WTC11 (cell line): ENCODE measurements at regions not wholly inside any gene's neighbourhood (a gene's known extent, or its start where the extent isn't known, plus 50 kb on each side); places are given as distances from the start of the nearest gene placed in this dataset.
"Not testable (repeated sequence)": the region's sequence is repeated elsewhere in the genome, so short reads cannot be mapped to it uniquely, and the experiment has no call there.

ENCODE experiments used
- ATAC-seq: fragments of 200-7000 bp; cut with Tn5 transposase; 2 replicates; pipeline ENCODE4 v1.10.0; 2021; ENCODE audit warnings: mild to moderate bottlenecking, moderate library complexity
- CTCF ChIA-PET: fragments of 300-600 bp; sonication (Branson Sonifier 250); formaldehyde crosslinking; loops from one replicate; lab custom pipeline; 2021; ENCODE audit warnings: antibody characterized with exemption; lab: Charles Lee
- POLR2A ChIA-PET: fragments of 350-600 bp; sonication (Branson Sonifier 250); formaldehyde crosslinking; loops from one replicate; lab custom pipeline; 2021; ENCODE audit warnings: antibody characterized with exemption; lab: Charles Lee
- DNase-seq: peaks from one replicate; pipeline ENCODE4 v3.0.0; 2021; ENCODE audit warnings: low spot score
- H3K27ac Mint-ChIP-seq: 2 replicates; pipeline ENCODE4 v1.8.0; 2021; ENCODE audit warnings: mixed read lengths
- H3K27me3 Mint-ChIP-seq: 2 replicates; pipeline ENCODE4 v1.8.0; 2021; ENCODE audit warnings: low read depth, mild to moderate bottlenecking, moderate library complexity, mixed read lengths
- H3K36me3 Mint-ChIP-seq: 2 replicates; pipeline ENCODE4 v1.8.0; 2021; ENCODE audit warnings: mixed read lengths
- H3K4me1 Mint-ChIP-seq: 2 replicates; pipeline ENCODE4 v1.8.0; 2022; ENCODE audit warnings: mixed read lengths
- H3K4me3 Mint-ChIP-seq: 2 replicates; pipeline ENCODE4 v1.8.0; 2021; ENCODE audit warnings: mild to moderate bottlenecking, moderate library complexity, mixed read lengths
- H3K9me3 Mint-ChIP-seq: 2 replicates; pipeline ENCODE4 v1.8.0; 2021; ENCODE audit warnings: mixed read lengths
- ETV6 ChIP-seq: sonication (generic); formaldehyde crosslinking; IDR thresholded peaks from 2 replicates; pipeline ENCODE4 v1.8.1; 2022; ENCODE audit warnings: mild to moderate bottlenecking, missing genetic modification reagents
- GRHL2 ChIP-seq: fragments of 250-450 bp; sonication (Bioruptor Pico); IDR thresholded peaks from 2 replicates; pipeline ENCODE4 v1.8.0; 2022; ENCODE audit warnings: mild to moderate bottlenecking, moderate library complexity; ENCODE audit not compliant: insufficient replicate concordance, severe bottlenecking
- GTF2I ChIP-seq: fragments of 250-450 bp; sonication (Bioruptor Pico); conservative IDR thresholded peaks from 2 replicates; pipeline ENCODE4 v1.4.0; 2021; ENCODE audit warnings: mild to moderate bottlenecking
- HMGA2 ChIP-seq: fragments of 250-450 bp; sonication (Bioruptor Pico); IDR thresholded peaks from 2 replicates; pipeline ENCODE4 v1.4.0; 2021; ENCODE audit warnings: mild to moderate bottlenecking, moderate library complexity
- KAT7 ChIP-seq: sonication (generic); formaldehyde crosslinking; IDR thresholded peaks from 2 replicates; pipeline ENCODE4 v1.8.1; 2023; ENCODE audit warnings: missing genetic modification reagents, mild to moderate bottlenecking, borderline replicate concordance
- MYBL2 ChIP-seq: sonication (generic); formaldehyde crosslinking; IDR thresholded peaks from 2 replicates; pipeline ENCODE4 v1.8.1; 2023; ENCODE audit warnings: mild to moderate bottlenecking, moderate library complexity, missing genetic modification reagents
- NFATC4 ChIP-seq: fragments of 250-450 bp; sonication (Bioruptor Pico); IDR thresholded peaks from 2 replicates; pipeline ENCODE4 v1.9.0; 2021; ENCODE audit warnings: mild to moderate bottlenecking
- PRRX2 ChIP-seq: fragments of 250-450 bp; sonication (Bioruptor Pico); IDR thresholded peaks from 2 replicates; pipeline ENCODE4 v1.8.0; 2021; ENCODE audit warnings: mild to moderate bottlenecking
- SMAD3 ChIP-seq: sonication (generic); formaldehyde crosslinking; IDR thresholded peaks from 2 replicates; pipeline ENCODE4 v1.8.0; 2022; ENCODE audit warnings: missing genetic modification reagents, mild to moderate bottlenecking, borderline replicate concordance
- SOX15 ChIP-seq: fragments of 250-450 bp; sonication (Bioruptor Pico); IDR thresholded peaks from 2 replicates; pipeline ENCODE4 v1.9.0; 2021; ENCODE audit warnings: mild to moderate bottlenecking
- TEAD4 ChIP-seq: sonication (generic); formaldehyde crosslinking; IDR thresholded peaks from 2 replicates; pipeline ENCODE4 v1.8.0; 2022; ENCODE audit warnings: mild to moderate bottlenecking, missing genetic modification reagents
- ZBTB21 ChIP-seq: sonication (generic); formaldehyde crosslinking; IDR thresholded peaks from 2 replicates; pipeline ENCODE4 v1.8.1; 2023; ENCODE audit warnings: mild to moderate bottlenecking, missing genetic modification reagents, borderline replicate concordance
- ZNF317 ChIP-seq: sonication (generic); formaldehyde crosslinking; IDR thresholded peaks from 2 replicates; pipeline ENCODE4 v1.8.1; 2023; ENCODE audit warnings: low read depth, mild to moderate bottlenecking, moderate library complexity, missing genetic modification reagents, borderline replicate concordance
- TF ChIP-seq, protein P1 (sequence below): sonication (generic); formaldehyde crosslinking; IDR thresholded peaks from 2 replicates; pipeline ENCODE4 v1.8.0; 2023; ENCODE audit warnings: mild to moderate bottlenecking, missing genetic modification reagents
- TF ChIP-seq, protein P2 (sequence below): sonication (generic); formaldehyde crosslinking; IDR thresholded peaks from 2 replicates; pipeline ENCODE4 v1.8.1; 2022; ENCODE audit warnings: missing genetic modification reagents, borderline replicate concordance
- TF ChIP-seq, protein P3 (sequence below): sonication (generic); formaldehyde crosslinking; IDR thresholded peaks from 2 replicates; pipeline ENCODE4 v1.8.0; 2023; ENCODE audit warnings: missing genetic modification reagents
- TF ChIP-seq, protein P4 (sequence below): fragments of 200-600 bp; IDR thresholded peaks from 2 replicates; pipeline ENCODE4 v1.8.0; 2022; ENCODE audit warnings: antibody characterized with exemption

DNA sequence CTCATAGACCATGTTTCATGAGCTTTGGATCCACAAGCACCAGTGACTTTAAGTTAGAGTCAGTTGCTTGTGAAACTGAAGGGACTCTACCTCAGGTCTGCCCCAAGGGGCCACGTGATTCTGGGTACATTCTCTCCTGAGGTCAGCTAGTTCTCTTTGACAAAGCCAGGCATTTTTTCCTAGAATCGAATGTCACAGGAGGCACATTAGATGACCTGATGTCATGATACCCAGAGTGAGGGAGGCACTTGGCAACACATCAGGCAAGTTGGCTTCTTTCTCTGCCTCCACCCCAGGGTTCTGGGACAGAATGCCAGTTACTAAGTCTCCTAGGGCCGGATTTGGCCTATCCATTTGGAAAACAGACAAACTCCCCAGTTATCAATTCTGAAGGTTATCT is 93.0 kb downstream of the APIP start:
- POLR2A ChIA-PET: no interaction called here
- H3K9me3 Mint-ChIP-seq: peaks cover 17% of the 10 kb centered on the region
- TF ChIP-seq NFATC4 (CRISPR knock-in tag) (no peak), TEAD4 (CRISPR knock-in tag) (no peak), ZNF317 (no peak), KAT7 (CRISPR knock-in tag) (no peak), SMAD3 (CRISPR knock-in tag) (no peak), ZBTB21 (CRISPR knock-in tag) (no peak), GRHL2 (CRISPR knock-in tag) (no peak), GTF2I (CRISPR knock-in tag) (no peak), ETV6 (no peak), HMGA2 (CRISPR knock-in tag) (no peak)
- TF ChIP-seq, protein P1, sequence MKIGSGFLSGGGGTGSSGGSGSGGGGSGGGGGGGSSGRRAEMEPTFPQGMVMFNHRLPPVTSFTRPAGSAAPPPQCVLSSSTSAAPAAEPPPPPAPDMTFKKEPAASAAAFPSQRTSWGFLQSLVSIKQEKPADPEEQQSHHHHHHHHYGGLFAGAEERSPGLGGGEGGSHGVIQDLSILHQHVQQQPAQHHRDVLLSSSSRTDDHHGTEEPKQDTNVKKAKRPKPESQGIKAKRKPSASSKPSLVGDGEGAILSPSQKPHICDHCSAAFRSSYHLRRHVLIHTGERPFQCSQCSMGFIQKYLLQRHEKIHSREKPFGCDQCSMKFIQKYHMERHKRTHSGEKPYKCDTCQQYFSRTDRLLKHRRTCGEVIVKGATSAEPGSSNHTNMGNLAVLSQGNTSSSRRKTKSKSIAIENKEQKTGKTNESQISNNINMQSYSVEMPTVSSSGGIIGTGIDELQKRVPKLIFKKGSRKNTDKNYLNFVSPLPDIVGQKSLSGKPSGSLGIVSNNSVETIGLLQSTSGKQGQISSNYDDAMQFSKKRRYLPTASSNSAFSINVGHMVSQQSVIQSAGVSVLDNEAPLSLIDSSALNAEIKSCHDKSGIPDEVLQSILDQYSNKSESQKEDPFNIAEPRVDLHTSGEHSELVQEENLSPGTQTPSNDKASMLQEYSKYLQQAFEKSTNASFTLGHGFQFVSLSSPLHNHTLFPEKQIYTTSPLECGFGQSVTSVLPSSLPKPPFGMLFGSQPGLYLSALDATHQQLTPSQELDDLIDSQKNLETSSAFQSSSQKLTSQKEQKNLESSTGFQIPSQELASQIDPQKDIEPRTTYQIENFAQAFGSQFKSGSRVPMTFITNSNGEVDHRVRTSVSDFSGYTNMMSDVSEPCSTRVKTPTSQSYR: no peak
- TF ChIP-seq, protein P2, sequence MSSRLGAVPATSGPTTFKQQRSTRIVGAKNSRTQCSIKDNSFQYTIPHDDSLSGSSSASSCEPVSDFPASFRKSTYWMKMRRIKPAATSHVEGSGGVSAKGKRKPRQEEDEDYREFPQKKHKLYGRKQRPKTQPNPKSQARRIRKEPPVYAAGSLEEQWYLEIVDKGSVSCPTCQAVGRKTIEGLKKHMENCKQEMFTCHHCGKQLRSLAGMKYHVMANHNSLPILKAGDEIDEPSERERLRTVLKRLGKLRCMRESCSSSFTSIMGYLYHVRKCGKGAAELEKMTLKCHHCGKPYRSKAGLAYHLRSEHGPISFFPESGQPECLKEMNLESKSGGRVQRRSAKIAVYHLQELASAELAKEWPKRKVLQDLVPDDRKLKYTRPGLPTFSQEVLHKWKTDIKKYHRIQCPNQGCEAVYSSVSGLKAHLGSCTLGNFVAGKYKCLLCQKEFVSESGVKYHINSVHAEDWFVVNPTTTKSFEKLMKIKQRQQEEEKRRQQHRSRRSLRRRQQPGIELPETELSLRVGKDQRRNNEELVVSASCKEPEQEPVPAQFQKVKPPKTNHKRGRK (CRISPR knock-in tag): no peak
- TF ChIP-seq, protein P3, sequence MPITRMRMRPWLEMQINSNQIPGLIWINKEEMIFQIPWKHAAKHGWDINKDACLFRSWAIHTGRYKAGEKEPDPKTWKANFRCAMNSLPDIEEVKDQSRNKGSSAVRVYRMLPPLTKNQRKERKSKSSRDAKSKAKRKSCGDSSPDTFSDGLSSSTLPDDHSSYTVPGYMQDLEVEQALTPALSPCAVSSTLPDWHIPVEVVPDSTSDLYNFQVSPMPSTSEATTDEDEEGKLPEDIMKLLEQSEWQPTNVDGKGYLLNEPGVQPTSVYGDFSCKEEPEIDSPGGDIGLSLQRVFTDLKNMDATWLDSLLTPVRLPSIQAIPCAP (CRISPR knock-in tag): no peak
- TF ChIP-seq, protein P4, sequence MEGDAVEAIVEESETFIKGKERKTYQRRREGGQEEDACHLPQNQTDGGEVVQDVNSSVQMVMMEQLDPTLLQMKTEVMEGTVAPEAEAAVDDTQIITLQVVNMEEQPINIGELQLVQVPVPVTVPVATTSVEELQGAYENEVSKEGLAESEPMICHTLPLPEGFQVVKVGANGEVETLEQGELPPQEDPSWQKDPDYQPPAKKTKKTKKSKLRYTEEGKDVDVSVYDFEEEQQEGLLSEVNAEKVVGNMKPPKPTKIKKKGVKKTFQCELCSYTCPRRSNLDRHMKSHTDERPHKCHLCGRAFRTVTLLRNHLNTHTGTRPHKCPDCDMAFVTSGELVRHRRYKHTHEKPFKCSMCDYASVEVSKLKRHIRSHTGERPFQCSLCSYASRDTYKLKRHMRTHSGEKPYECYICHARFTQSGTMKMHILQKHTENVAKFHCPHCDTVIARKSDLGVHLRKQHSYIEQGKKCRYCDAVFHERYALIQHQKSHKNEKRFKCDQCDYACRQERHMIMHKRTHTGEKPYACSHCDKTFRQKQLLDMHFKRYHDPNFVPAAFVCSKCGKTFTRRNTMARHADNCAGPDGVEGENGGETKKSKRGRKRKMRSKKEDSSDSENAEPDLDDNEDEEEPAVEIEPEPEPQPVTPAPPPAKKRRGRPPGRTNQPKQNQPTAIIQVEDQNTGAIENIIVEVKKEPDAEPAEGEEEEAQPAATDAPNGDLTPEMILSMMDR: no peak
- H3K4me1 Mint-ChIP-seq: peaks cover 18% of the 10 kb centered on the region
- CTCF ChIA-PET: no interaction called here
- H3K27me3 Mint-ChIP-seq: no peaks in the 10 kb centered on the region
- ATAC-seq: no peak
- no peak overlapping the region for H3K27ac Mint-ChIP-seq
- DNase-seq: no peak
- peaks cover 15% of the 10 kb centered on the region for H3K36me3 Mint-ChIP-seq
- no peak overlapping the region for H3K4me3 Mint-ChIP-seq

DNA sequence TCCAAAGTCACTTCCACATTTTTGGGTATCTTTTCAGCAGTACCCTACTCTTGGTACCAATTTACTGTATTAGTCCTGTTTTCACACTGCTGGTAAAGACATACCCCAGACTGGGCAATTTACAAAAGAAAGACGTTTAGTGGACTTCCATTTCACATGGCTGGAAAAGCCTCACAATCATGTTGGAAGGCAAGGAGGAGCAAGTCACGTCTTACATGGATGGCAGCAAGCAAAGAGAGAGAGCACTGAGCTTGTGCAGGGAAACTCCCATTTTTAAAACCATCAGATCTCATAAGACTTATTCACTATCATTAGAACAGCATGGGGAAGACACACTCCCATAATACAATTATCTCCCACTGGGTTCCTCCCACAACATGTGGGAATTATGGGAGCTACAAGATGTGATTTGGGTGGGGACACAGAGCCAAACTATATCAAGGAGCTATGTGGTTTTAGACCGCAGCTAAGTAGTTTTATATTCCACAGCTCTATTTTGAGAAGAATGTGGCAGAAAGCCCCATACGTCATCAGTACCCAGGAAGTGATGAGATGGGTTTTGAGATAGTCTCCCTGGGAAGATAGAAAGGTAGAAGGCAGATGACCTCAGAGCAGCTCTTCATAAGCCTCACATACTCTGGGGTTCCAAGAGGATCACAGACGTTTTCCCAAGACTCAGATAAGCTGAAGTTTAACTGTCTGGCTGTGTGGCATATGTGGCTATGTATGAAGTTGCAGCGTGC is 96.3 kb downstream of the APIP start:
- no peak overlapping the region for H3K27ac Mint-ChIP-seq
- ChIA-PET CTCF (no interaction called here), POLR2A (no interaction called here)
- H3K4me3 Mint-ChIP-seq: no peak overlapping the region
- DNase-seq (no peak), ATAC-seq (no peak)
- no peaks in the 10 kb centered on the region for H3K27me3 Mint-ChIP-seq
- no peak for TF ChIP-seq SOX15 (CRISPR knock-in tag)
- TF ChIP-seq PRRX2 (CRISPR knock-in tag): no peak
- TF ChIP-seq MYBL2 (CRISPR knock-in tag): no peak
- H3K36me3 Mint-ChIP-seq: peaks cover 29% of the 10 kb centered on the region
- peaks cover 33% of the 10 kb centered on the region for H3K9me3 Mint-ChIP-seq
- H3K4me1 Mint-ChIP-seq: no peaks in the 10 kb centered on the region

DNA sequence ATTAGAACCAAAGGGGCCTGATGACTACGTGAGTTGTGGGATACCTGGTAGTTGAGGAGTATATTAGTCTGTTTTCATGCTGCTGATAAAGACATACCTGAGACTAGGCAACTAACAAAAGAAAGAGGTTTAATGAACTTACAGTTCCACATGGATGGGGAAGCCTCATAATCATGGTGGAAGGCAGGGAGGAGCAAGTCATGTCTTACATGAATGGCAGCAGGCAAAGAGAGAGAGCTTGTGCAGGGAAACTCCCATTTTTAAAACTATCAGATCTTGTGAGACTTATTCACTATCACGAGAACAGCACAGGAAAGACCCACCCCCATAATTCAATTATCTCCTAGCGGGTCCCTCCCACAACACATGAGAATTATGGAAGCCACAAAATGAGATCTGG is 98.4 kb downstream of the APIP start:
- peaks cover 39% of the 10 kb centered on the region for H3K9me3 Mint-ChIP-seq
- peaks cover 37% of the 10 kb centered on the region for H3K36me3 Mint-ChIP-seq
- DNase-seq, POLR2A ChIA-PET, ATAC-seq, H3K27ac Mint-ChIP-seq, H3K27me3 Mint-ChIP-seq, H3K4me3 Mint-ChIP-seq, CTCF ChIA-PET, H3K4me1 Mint-ChIP-seq: not testable (repeated sequence)
